Activated naive CD8-positive, alpha-beta T cell treated with anti-CD3 and anti-CD28 coated beads, Interleukin-2, amount 10 ng/mL, durations not matched to agents 7 days and 5 days (primary cell): ENCODE measurements at regions not wholly inside any gene's neighbourhood (a gene's known extent, or its start where the extent isn't known, plus 50 kb on each side); places are given as distances from the start of the nearest gene placed in this dataset.

Experiments
- ATAC-seq: fragments of 150-1000 bp; cut with Tn5 transposase; one replicate; pipeline ENCODE4 v1.10.0; 2021; ENCODE audit warnings: low read depth, moderate library complexity
- POLR2A ChIA-PET: fragments of 350-600 bp; sonication (Branson Sonifier 250); formaldehyde crosslinking; loops from one replicate; lab custom pipeline; 2021; ENCODE audit warnings: antibody characterized with exemption; lab: Charles Lee
- DNase-seq: peaks from one replicate; pipeline ENCODE4 v3.0.0; 2021
- H3K27ac Mint-ChIP-seq: one replicate; pipeline ENCODE4 v1.8.0; 2022; ENCODE audit warnings: mild to moderate bottlenecking, mixed read lengths
- H3K27me3 Mint-ChIP-seq: one replicate; pipeline ENCODE4 v1.8.0; 2022; ENCODE audit warnings: mild to moderate bottlenecking, moderate library complexity, mixed read lengths
- H3K36me3 Mint-ChIP-seq: one replicate; pipeline ENCODE4 v1.8.0; 2021; ENCODE audit warnings: mild to moderate bottlenecking, mixed read lengths
- H3K4me1 Mint-ChIP-seq: one replicate; pipeline ENCODE4 v1.8.0; 2021; ENCODE audit warnings: mixed read lengths
- H3K4me3 Mint-ChIP-seq: one replicate; pipeline ENCODE4 v1.8.0; 2022; ENCODE audit warnings: mild to moderate bottlenecking, moderate library complexity, mixed read lengths
- H3K9me3 Mint-ChIP-seq: one replicate; pipeline ENCODE4 v1.8.0; 2021; ENCODE audit warnings: mixed read lengths

DNA sequence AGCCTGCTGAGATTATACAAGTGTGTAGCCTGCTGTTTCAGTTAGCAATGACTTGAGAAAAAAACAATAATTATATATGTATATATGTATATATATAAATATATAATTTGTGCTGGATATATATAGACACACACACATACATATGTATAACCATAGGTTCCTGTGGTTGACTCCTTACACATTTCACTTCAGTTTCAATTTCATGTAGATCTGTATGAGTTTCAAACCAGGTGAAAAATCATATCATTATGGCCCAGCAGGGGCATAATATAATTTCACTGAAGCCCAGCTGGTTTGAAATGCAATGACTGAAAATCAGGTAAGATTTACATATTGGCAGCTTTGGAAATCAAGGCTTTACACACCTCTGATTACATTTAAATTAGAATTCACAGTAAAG lies 690.4 kb upstream of the CDH18 start:
- DNase-seq = no peak
- ATAC-seq = no peak
- POLR2A ChIA-PET = no interaction called here
- Mint-ChIP-seq H3K36me3 (no peaks in the 10 kb centered on the region), H3K27ac (no peak overlapping the region), H3K4me3 (no peak overlapping the region), H3K27me3 (no peaks in the 10 kb centered on the region), H3K9me3 (peaks cover 5% of the 10 kb centered on the region), H3K4me1 (no peaks in the 10 kb centered on the region)

DNA sequence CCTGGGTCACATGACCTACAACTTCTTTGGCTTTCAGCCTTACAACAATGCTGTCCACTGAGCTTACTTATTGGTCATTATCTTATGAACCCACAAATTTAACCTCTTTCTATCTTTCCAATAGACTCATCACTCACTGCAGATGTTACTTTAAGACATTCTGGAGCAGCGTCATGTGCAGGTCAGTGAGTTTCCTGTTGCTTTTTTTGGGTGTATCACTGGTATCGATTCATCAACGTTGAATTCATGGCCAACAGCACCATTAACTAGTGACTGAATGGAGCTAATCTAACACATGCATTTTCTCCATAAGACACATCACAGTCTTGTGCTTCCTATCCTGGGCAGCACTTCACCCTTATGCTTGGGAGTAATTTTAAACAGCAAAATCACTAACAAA lies 672.6 kb upstream of the CDH18 start:
- H3K36me3 Mint-ChIP-seq = no peaks in the 10 kb centered on the region
- H3K4me3 Mint-ChIP-seq = no peak overlapping the region
- no peak overlapping the region for H3K27ac Mint-ChIP-seq
- ATAC-seq = no peak
- POLR2A ChIA-PET = no interaction called here
- no peaks in the 10 kb centered on the region for H3K4me1 Mint-ChIP-seq
- no peaks in the 10 kb centered on the region for H3K27me3 Mint-ChIP-seq
- DNase-seq = no peak
- no peaks in the 10 kb centered on the region for H3K9me3 Mint-ChIP-seq

DNA sequence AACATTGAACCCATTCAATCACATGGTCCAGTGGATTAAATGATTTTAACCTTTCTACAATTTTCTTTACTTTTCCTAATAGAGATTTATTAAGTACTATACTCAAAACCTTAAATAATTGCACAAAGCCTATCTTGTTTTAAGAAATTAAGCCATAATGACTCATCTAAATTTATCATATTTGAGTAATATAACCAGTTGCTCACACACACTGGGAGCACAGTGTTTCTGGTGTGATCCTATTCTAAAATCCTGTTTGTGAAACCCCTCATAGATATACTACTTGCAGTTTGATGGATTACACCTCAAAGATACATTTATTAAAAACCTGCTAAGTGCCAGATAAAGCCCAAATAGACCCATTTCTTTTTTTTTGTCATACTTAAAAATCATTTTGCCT lies 668.3 kb upstream of the CDH18 start:
- POLR2A ChIA-PET = no interaction called here
- Mint-ChIP-seq H3K27me3 (no peaks in the 10 kb centered on the region), H3K27ac (no peak overlapping the region), H3K9me3 (peaks cover 2% of the 10 kb centered on the region), H3K4me1 (no peaks in the 10 kb centered on the region), H3K4me3 (no peak overlapping the region), H3K36me3 (no peaks in the 10 kb centered on the region)
- ATAC-seq (no peak), DNase-seq (no peak)

DNA sequence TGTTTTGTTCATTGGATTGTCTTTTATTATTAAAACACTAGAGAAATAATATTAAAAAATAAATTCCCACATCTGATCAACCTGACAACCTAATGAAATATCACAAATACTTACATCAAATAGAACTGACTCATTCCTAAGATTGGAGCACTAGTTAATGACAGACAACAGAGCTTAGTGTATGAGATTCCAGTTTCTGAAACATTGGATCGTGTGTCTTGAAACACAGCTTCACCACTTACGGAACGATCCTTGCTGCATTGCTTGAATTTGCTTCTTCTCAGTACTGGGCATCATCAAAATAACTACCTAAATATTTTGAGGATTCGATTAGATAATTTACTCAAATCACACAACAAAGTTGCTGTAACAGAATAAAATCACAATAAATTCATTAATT lies 667.2 kb upstream of the CDH18 start:
- H3K27me3 Mint-ChIP-seq = no peaks in the 10 kb centered on the region
- POLR2A ChIA-PET = no interaction called here

DNA sequence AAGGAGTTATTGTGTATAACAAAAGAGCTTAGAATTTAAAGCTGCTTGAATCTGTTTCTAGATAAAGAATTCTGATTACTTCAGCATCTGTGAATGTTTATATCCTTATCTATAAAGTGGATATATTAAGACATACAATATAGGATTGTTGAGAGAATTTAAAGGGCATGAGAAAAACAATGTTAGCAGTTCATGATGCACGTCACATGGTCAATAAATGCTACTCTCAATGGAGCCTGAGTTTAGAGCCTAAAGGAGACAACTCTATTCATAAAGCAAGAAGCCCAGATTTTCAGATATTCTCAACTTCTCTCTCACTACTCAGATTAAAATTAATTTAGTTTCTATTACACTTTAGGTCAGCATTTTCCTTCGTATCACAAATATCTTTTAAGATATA lies 666.7 kb upstream of the CDH18 start:
- H3K27ac Mint-ChIP-seq = no peak overlapping the region
- H3K4me3 Mint-ChIP-seq = no peak overlapping the region
- no peak for ATAC-seq

More for the DNA sequence above, 667.2 kb upstream of the CDH18 start:
- no peak for ATAC-seq
- no peaks in the 10 kb centered on the region for H3K4me1 Mint-ChIP-seq
- no peak overlapping the region for H3K27ac Mint-ChIP-seq
- H3K4me3 Mint-ChIP-seq = no peak overlapping the region
- H3K36me3 Mint-ChIP-seq = no peaks in the 10 kb centered on the region
- no peak for DNase-seq
- peaks cover 9% of the 10 kb centered on the region for H3K9me3 Mint-ChIP-seq

DNA sequence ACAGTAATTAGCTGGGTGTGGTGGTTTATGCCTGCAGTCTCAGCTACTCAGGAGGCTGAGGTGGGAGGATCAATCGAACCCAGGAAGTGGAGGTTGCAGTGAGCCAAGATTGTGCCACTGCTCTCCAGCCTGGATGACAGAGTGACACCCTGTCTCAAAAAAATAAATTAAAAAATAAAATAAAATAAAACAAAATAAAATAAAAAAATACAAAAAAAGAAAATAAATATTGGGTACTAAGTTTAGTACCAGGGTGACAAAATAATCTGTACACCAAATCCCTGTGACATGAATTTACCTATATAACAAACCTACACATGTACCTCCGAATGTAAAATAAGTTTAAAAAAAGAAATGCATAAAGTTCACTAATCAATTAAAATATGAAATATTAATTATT lies 666.0 kb upstream of the CDH18 start:
- Mint-ChIP-seq H3K4me3 (no peak overlapping the region), H3K9me3 (peaks cover 16% of the 10 kb centered on the region), H3K36me3 (no peaks in the 10 kb centered on the region), H3K27me3 (no peaks in the 10 kb centered on the region), H3K4me1 (no peaks in the 10 kb centered on the region), H3K27ac (no peak overlapping the region)
- ATAC-seq = no peak
- no peak for DNase-seq
- POLR2A ChIA-PET = no interaction called here

More for the DNA sequence above, 666.7 kb upstream of the CDH18 start:
- DNase-seq = no peak
- H3K4me1 Mint-ChIP-seq = no peaks in the 10 kb centered on the region
- no peaks in the 10 kb centered on the region for H3K36me3 Mint-ChIP-seq
- H3K9me3 Mint-ChIP-seq = peaks cover 14% of the 10 kb centered on the region
- POLR2A ChIA-PET = no interaction called here
- no peaks in the 10 kb centered on the region for H3K27me3 Mint-ChIP-seq

DNA sequence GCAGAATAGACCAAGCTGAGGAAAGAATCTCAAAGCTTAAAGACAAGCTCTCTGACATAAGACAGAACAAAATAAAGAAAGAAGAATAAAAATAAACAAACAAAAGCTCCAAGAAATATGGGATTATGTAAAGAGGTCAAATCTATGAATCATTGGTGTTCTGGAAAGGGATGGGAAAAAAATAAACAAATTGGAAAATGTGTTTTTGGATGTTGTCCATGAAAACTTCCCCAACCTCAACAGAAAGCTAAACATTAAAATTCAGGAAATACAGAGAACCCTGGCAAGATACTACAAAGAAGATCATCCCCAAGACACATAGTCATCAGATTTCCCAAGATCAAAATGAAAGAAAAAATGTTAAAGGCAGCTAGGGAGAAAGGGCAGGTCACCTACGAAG lies 662.0 kb upstream of the CDH18 start:
- no peak for DNase-seq
- Mint-ChIP-seq H3K27me3 (no peaks in the 10 kb centered on the region), H3K36me3 (no peaks in the 10 kb centered on the region), H3K9me3 (peaks cover 18% of the 10 kb centered on the region), H3K4me1 (no peaks in the 10 kb centered on the region), H3K27ac (no peak overlapping the region), H3K4me3 (no peak overlapping the region)
- no peak for ATAC-seq
- POLR2A ChIA-PET = no interaction called here

DNA sequence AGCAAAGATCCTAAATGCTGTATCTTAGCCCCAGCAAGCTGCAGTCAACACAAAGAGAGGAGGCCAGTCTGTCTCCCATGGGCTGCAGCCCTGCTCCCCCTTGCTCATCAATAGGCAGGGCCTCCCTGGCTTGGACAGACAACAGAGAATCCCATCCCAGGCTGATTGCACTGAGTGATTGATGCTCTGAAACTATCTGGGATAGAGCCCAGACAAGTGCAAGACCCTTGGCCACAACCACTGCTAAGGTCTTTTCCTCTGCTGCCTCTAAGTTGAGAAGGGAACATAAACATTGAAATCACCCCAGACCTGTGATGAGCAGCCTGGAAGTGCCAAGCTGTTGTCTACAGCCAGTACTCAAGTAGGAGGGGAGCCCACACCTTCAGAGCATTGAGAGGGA lies 661.0 kb upstream of the CDH18 start:
- Mint-ChIP-seq H3K36me3 (no peaks in the 10 kb centered on the region), H3K27me3 (no peaks in the 10 kb centered on the region), H3K4me3 (no peak overlapping the region), H3K4me1 (no peaks in the 10 kb centered on the region), H3K27ac (no peak overlapping the region), H3K9me3 (peaks cover 18% of the 10 kb centered on the region)
- no peak for DNase-seq
- no peak for ATAC-seq
- POLR2A ChIA-PET = no interaction called here

DNA sequence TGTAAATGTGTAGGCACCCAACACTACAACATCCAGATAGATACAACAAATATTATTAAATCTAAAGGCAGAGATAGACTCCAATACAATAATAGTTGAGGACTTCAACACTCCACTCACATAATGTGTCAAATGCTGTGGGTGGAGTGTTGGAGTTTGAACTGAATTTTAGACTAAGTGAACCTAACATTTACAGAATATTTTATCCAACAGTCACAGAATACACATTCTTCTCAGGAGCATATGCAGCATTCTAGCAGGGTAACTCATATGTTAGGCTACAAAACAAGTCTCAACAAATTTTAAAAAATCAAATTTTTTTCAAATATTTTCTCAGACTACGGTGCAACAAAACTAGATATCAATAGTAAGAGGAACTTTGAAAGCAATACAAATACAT lies 648.7 kb upstream of the CDH18 start:
- DNase-seq = no peak
- Mint-ChIP-seq H3K27me3 (no peaks in the 10 kb centered on the region), H3K27ac (no peak overlapping the region), H3K4me1 (no peaks in the 10 kb centered on the region), H3K9me3 (peaks cover 1% of the 10 kb centered on the region), H3K4me3 (no peak overlapping the region), H3K36me3 (no peaks in the 10 kb centered on the region)
- POLR2A ChIA-PET = no interaction called here
- no peak for ATAC-seq

DNA sequence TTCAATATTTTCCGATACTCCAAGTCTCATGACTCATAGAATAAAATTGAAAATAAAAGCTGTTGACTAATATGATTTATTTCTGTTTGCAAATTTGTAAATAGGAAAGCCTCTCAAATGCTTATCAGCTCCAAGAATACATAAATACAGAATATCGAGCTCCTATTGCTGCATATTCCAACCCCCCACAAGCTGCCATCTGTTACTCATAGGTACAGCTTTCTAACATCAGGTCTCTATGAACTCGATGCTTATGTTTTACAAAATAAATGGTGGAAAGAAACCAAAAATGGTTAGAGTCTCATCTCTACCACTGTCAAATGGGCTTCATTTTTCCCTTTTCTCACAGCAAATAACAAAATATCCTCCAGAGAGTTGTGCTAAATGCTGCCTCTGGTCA lies 631.6 kb upstream of the CDH18 start:
- POLR2A ChIA-PET = no interaction called here
- Mint-ChIP-seq H3K27ac (no peak overlapping the region), H3K36me3 (no peaks in the 10 kb centered on the region), H3K4me3 (no peak overlapping the region), H3K9me3 (no peaks in the 10 kb centered on the region), H3K4me1 (no peaks in the 10 kb centered on the region), H3K27me3 (no peaks in the 10 kb centered on the region)
- ATAC-seq (no peak), DNase-seq (no peak)

DNA sequence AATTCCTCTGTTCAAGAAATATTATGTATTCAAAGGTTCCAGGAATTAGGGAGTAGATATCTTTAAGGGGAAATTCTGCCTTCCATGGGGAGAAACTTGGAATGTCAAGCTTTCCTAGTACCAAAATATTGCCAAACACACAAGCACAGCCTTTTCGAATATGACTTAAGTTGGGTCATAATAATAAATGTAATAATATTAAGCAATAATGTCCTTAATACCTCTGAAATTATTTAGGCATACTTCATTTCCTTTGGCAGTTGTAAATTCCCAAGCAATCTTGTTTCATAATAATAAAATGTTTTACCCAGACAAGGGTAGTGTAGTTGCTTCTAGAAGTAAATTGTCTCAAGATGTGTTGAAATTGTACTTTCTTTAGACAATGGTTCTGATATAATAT lies 630.3 kb upstream of the CDH18 start:
- POLR2A ChIA-PET = no interaction called here
- H3K4me1 Mint-ChIP-seq = no peaks in the 10 kb centered on the region
- no peak for DNase-seq
- no peak for ATAC-seq
- no peaks in the 10 kb centered on the region for H3K9me3 Mint-ChIP-seq
- H3K27ac Mint-ChIP-seq = no peak overlapping the region
- H3K27me3 Mint-ChIP-seq = no peaks in the 10 kb centered on the region
- no peak overlapping the region for H3K4me3 Mint-ChIP-seq
- no peaks in the 10 kb centered on the region for H3K36me3 Mint-ChIP-seq

DNA sequence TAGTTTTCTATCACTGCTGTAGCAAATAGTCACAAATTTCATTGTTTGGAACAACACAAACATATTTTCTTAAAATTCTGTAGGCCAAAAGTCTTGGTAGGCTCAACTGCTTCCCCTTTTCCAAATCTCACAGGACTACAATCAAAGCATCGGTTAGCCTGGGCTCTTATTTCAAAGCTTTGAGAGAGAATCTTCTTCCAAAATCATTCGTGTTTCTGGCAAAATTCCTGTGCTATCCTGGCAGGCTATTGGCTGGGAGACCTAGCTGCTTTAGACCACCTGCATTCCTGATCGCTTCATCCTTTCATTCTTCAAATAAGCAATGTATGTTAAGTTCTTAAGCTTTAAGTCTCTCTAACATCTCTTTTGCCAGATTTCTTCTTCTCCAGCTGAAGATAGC lies 629.8 kb upstream of the CDH18 start:
- no peaks in the 10 kb centered on the region for H3K36me3 Mint-ChIP-seq
- no peak overlapping the region for H3K27ac Mint-ChIP-seq
- H3K4me3 Mint-ChIP-seq = no peak overlapping the region
- POLR2A ChIA-PET = no interaction called here
- ATAC-seq (no peak), DNase-seq (no peak)
- H3K9me3 Mint-ChIP-seq = no peaks in the 10 kb centered on the region
- no peaks in the 10 kb centered on the region for H3K27me3 Mint-ChIP-seq
- H3K4me1 Mint-ChIP-seq = no peaks in the 10 kb centered on the region

DNA sequence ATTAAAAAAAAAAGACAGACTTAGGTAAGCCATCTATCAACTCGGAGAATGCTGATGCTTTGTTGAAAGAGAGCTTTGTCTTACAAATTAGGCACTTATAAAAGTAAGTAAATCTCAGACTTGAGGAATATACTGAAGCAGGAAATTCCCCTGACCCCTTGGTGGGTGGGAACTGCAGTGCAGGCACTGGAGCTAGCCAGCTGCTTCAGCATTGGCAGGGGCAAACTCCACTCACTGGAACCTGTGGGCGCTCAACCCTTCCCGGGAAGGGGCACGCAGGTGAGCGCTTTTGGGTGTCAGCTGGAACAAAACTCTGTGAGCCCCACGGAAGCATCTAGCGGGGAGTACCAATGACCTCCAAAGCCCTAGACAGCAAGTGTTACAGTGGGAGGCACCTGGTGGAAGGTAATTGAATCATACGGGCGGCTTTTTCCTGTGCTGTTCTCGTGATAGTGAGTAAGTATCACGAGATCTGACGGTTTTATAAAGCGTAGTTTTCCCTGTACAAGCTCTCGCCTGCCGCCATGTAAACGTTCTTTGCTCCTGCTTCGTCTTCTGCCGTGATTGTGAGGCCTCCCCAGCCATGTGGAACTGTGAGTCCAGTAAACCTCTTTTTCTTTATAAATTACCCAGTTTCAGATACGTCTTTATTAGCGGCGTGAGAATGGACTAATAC lies 628.0 kb upstream of the CDH18 start:
- Mint-ChIP-seq H3K36me3 (no peaks in the 10 kb centered on the region), H3K9me3 (no peaks in the 10 kb centered on the region), H3K4me3 (no peak overlapping the region), H3K4me1 (no peaks in the 10 kb centered on the region), H3K27me3 (no peaks in the 10 kb centered on the region), H3K27ac (no peak overlapping the region)
- POLR2A ChIA-PET = no interaction called here
- ATAC-seq (no peak), DNase-seq (no peak)

DNA sequence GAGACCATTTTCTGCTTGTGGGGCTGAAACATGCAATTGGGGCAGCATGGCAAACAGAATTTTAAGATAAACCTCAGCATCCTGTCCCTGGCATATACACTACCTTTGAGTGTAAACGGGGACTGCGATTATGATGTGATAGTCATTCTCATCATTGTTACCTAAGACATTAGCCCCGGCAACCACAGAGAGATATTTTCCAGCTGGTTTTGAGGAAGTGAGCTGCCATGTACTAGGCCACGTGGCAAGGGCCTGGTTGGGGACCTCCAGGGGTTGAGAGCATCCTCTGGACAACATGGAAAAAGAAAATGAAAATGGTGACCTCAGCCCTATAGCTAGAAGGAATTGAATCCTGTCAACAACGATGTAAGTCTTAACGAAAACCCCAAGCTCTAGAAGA lies 623.6 kb upstream of the CDH18 start:
- ATAC-seq (no peak), DNase-seq (no peak)
- Mint-ChIP-seq H3K27ac (no peak overlapping the region), H3K27me3 (no peaks in the 10 kb centered on the region), H3K4me1 (no peaks in the 10 kb centered on the region), H3K9me3 (peaks cover 4% of the 10 kb centered on the region), H3K4me3 (no peak overlapping the region), H3K36me3 (no peaks in the 10 kb centered on the region)
- POLR2A ChIA-PET = no interaction called here

DNA sequence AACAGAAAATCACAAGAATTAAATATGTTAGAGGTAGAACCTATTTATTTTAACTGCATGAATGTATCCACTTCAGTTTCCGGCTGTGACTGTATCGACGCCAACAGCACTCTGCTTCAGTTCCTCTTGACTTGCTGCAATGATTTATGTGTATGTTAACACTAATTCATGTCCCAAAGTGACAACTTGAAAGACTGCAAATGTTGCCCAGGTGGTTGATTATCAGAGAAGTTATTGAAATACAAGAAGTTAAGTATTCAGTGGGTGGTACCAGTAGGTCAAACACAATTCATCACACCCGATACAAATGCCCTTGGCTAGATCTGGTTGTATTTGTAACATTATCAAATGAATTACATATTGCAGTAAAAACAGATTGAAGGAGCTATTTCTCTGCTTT lies 622.7 kb upstream of the CDH18 start:
- H3K27ac Mint-ChIP-seq = no peak overlapping the region
- ATAC-seq = no peak
- H3K27me3 Mint-ChIP-seq = no peaks in the 10 kb centered on the region
- H3K4me3 Mint-ChIP-seq = no peak overlapping the region
- POLR2A ChIA-PET = no interaction called here
- no peaks in the 10 kb centered on the region for H3K36me3 Mint-ChIP-seq
- peaks cover 4% of the 10 kb centered on the region for H3K9me3 Mint-ChIP-seq
- no peaks in the 10 kb centered on the region for H3K4me1 Mint-ChIP-seq
- DNase-seq = no peak
